ENCODE measurements at regions not wholly inside any gene's neighbourhood (a gene's known extent, or its start where the extent isn't known, plus 50 kb on each side); places are given as distances from the start of the nearest gene placed in this dataset.

DNA sequence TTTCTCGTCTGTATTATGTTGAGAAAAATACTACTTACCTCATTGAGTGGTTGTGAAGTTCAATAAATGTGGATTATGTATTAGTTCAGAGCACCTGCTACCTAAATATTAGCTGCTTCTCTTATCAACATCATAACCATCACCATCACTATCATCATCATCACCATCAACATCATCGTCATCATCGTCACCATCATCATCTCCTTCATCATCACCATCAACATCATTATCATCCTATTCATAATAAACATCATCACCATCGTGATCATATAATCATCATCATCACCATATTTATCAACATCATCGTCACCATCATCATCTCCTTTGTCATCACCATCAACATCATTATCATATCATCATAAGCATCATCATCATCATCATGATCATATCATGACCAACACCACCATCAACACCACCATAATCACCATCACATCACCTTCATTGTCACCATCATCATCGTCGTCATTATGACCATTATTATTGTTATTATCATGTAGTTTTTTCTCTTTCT is 181.0 kb upstream of the ADCY2 start:
- DNase-seq, result no peak
- H3K4me3 ChIP-seq (ENCODE audit: low read depth, low read length), result no peak overlapping the region
- H3K27ac ChIP-seq, result no peak overlapping the region
- in situ Hi-C loops (cut with HindIII; ENCODE audit: low pct_ligation_motif_present, low sequenced_read_pairs), result no loop called here
- no peaks in the 10 kb centered on the region for H3K27me3 ChIP-seq (replicated peaks)
- TF ChIP-seq, protein P1, sequence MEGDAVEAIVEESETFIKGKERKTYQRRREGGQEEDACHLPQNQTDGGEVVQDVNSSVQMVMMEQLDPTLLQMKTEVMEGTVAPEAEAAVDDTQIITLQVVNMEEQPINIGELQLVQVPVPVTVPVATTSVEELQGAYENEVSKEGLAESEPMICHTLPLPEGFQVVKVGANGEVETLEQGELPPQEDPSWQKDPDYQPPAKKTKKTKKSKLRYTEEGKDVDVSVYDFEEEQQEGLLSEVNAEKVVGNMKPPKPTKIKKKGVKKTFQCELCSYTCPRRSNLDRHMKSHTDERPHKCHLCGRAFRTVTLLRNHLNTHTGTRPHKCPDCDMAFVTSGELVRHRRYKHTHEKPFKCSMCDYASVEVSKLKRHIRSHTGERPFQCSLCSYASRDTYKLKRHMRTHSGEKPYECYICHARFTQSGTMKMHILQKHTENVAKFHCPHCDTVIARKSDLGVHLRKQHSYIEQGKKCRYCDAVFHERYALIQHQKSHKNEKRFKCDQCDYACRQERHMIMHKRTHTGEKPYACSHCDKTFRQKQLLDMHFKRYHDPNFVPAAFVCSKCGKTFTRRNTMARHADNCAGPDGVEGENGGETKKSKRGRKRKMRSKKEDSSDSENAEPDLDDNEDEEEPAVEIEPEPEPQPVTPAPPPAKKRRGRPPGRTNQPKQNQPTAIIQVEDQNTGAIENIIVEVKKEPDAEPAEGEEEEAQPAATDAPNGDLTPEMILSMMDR (IDR thresholded peaks at IDR 0.05; ENCODE audit: low read depth, low read length, missing control alignments), result no peak
- no peaks in the 10 kb centered on the region for H3K36me3 ChIP-seq (replicated peaks)

DNA sequence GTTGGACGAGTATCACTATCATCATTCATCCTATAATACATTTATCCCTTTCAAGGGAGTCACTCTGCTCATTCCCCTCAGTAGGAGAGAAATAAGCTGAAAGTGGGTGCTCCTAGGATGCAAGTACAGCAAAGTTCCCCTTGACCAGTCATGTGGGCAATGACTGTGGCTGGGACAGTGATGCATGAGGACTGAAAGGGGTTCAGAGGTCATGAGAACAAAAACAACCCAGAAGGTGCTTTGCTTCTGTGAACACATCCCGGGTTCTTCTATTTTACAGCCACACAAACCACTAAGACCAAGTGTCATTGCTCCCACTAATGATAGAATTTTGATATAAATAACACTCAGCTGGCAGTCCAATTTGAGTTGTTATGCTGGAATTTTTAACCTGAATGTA is 177.8 kb upstream of the ADCY2 start:
- no peaks in the 10 kb centered on the region for H3K27me3 ChIP-seq (replicated peaks)
- in situ Hi-C loops (cut with HindIII; ENCODE audit: low pct_ligation_motif_present, low sequenced_read_pairs), result no loop called here
- TF ChIP-seq, protein P1 (IDR thresholded peaks at IDR 0.05; ENCODE audit: low read depth, low read length, missing control alignments), result no peak
- no peak overlapping the region for H3K27ac ChIP-seq
- no peak overlapping the region for H3K4me3 ChIP-seq (ENCODE audit: low read depth, low read length)
- no peak for DNase-seq
- H3K36me3 ChIP-seq (replicated peaks), result no peaks in the 10 kb centered on the region

DNA sequence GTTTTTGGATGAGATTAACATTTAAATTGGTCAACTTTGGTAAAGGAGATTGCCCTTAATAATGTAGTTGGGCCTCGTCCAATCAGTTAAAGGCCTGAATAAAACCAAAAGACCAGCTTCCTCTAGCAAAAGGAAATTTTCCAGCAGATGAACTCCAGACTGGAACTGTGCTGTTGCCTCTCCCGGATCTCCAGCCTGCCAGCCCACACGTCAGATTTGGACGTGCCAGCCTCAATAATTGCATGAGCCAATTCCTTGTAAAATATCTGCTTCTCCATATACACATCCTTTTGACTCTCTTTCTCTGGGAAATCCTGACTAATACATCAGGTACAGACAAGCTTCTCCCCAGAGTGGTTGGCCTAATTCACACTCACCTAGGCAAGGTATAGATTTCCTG is 175.8 kb upstream of the ADCY2 start:
- in situ Hi-C loops (cut with HindIII; ENCODE audit: low pct_ligation_motif_present, low sequenced_read_pairs), result no loop called here
- Histone ChIP-seq H3K27me3 (replicated peaks) (no peaks in the 10 kb centered on the region), H3K4me3 (ENCODE audit: low read depth, low read length) (no peak overlapping the region), H3K27ac (no peak overlapping the region), H3K36me3 (replicated peaks) (no peaks in the 10 kb centered on the region)
- TF ChIP-seq, protein P1 (IDR thresholded peaks at IDR 0.05; ENCODE audit: low read depth, low read length, missing control alignments), result no peak
- DNase-seq, result no peak

DNA sequence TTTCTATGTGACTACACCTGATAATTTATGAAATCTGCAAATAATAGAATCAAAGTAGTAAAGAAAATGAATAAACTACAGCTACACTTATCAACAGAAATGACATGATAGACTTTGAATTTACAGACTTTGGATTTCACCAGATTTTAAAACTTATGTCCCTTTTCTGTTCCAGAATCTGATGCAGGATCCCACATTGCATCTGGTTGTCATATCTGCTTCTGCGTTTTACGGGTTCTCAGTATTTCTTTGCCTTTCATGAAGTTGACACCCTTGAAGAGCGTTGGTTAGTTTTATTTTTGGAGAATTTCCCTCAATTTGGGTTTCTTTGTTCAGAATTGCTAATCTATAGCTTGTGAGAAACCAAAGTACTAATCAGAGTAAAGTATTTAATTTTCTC is 174.9 kb upstream of the ADCY2 start:
- no peak overlapping the region for H3K27ac ChIP-seq
- in situ Hi-C loops (cut with HindIII; ENCODE audit: low pct_ligation_motif_present, low sequenced_read_pairs), result no loop called here
- H3K27me3 ChIP-seq (replicated peaks), result no peaks in the 10 kb centered on the region
- H3K4me3 ChIP-seq (ENCODE audit: low read depth, low read length), result no peak overlapping the region
- TF ChIP-seq, protein P1 (IDR thresholded peaks at IDR 0.05; ENCODE audit: low read depth, low read length, missing control alignments), result no peak
- DNase-seq, result no peak
- no peaks in the 10 kb centered on the region for H3K36me3 ChIP-seq (replicated peaks)

DNA sequence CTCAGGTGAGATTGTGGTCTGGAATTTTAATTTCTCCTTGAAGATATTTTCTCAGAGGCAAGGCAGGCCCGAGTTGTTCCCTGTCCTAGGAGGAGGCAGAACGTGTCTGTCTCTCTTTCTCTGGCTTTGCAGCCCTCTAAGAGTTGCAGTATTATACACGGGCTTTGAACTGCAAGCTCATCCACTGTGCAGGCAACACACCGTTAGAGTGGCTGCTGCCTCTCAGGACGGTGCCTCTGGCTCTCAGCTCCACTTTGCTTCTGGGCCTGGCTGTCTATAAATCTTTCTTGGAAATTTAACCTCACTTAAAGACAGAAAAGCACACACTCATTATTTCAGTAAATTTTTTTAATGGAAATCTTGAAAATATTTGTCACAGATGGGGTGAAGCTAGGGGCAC is 170.1 kb upstream of the ADCY2 start:
- in situ Hi-C loops (cut with HindIII; ENCODE audit: low pct_ligation_motif_present, low sequenced_read_pairs), result no loop called here
- TF ChIP-seq, protein P1 (IDR thresholded peaks at IDR 0.05; ENCODE audit: low read depth, low read length, missing control alignments), result no peak
- no peak overlapping the region for H3K4me3 ChIP-seq (ENCODE audit: low read depth, low read length)

DNA sequence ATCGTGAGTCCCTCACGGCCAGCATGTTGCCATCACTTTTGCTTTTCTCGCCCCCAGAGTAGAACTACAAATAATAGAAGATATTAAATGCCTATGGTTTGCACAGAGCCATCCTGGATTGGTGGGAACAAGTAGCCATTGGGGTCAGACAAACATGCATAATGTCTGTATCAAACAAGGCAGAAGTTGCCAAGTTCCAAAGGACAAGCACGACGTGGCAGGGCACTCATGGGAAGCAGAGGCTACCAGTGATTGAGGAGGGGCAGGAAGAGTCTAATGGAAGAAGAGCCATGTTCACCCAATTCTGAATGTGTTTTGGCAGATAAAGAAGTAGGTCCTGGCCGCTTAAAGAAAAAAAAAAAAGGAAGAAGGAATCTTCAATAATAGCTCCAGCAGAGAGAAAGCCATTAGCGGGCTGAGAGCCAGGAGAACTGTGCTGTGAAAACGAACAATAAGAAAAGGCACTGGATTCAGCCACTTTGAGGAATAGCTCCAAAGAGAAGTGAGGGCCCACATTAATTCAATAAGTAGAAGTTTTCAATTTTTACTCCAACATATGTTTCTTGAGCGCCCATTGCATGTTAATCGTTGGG is 153.7 kb upstream of the ADCY2 start:
- H3K4me3 ChIP-seq (ENCODE audit: low read depth, low read length), result no peak overlapping the region
- in situ Hi-C loops (cut with HindIII; ENCODE audit: low pct_ligation_motif_present, low sequenced_read_pairs), result no loop called here
- DNase-seq, result no peak
- no peaks in the 10 kb centered on the region for H3K27me3 ChIP-seq (replicated peaks)
- no peaks in the 10 kb centered on the region for H3K36me3 ChIP-seq (replicated peaks)
- TF ChIP-seq, protein P1 (IDR thresholded peaks at IDR 0.05; ENCODE audit: low read depth, low read length, missing control alignments), result no peak
- no peak overlapping the region for H3K27ac ChIP-seq

More for the DNA sequence above, 170.1 kb upstream of the ADCY2 start:
- no peaks in the 10 kb centered on the region for H3K27me3 ChIP-seq (replicated peaks)
- DNase-seq, result no peak
- H3K36me3 ChIP-seq (replicated peaks), result no peaks in the 10 kb centered on the region
- H3K27ac ChIP-seq, result no peak overlapping the region
